ENCODE measurements at regions not wholly inside any gene's neighbourhood (a gene's known extent, or its start where the extent isn't known, plus 50 kb on each side); places are given as distances from the start of the nearest gene placed in this dataset.

DNA sequence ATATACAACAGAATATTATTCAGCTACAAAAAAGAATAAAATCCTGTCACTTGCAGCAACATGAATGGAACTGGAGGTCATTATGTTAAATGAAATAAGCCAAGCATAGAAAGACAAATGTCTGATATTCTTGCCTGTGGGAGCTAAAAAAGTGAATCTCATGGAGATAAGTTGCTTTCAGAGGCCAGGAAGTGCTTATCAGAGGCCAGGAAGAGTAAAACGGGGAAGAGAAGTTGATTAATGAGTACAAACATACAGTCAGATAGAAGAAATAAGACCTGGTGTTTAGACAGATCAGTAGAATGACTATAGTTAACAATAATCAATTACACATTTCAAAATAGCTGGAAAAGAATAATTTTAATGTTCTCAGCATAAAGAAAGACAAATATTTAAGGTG, 54.4 kb upstream of the CPHXL start:
- no peaks in the 10 kb centered on the region for H3K9me3 ChIP-seq (ENCODE audit: low read depth, low read length)
- H3K4me3 ChIP-seq (ENCODE audit: insufficient read depth, low read length): no peak overlapping the region
- DNase-seq (ENCODE audit: insufficient read length, low spot score, missing footprints): no peak
- H3K36me3 ChIP-seq (ENCODE audit: insufficient read depth, low read length): no peaks in the 10 kb centered on the region
- H3K79me2 ChIP-seq (ENCODE audit: insufficient read depth, low read length): no peaks in the 10 kb centered on the region
- H3K27me3 ChIP-seq (ENCODE audit: insufficient read depth, low read length): no peaks in the 10 kb centered on the region
- no peak overlapping the region for H3K27ac ChIP-seq (ENCODE audit: low read depth, low read length)
- no peaks in the 10 kb centered on the region for H4K20me1 ChIP-seq (ENCODE audit: insufficient read depth, low read length)
- TF ChIP-seq, protein P1, sequence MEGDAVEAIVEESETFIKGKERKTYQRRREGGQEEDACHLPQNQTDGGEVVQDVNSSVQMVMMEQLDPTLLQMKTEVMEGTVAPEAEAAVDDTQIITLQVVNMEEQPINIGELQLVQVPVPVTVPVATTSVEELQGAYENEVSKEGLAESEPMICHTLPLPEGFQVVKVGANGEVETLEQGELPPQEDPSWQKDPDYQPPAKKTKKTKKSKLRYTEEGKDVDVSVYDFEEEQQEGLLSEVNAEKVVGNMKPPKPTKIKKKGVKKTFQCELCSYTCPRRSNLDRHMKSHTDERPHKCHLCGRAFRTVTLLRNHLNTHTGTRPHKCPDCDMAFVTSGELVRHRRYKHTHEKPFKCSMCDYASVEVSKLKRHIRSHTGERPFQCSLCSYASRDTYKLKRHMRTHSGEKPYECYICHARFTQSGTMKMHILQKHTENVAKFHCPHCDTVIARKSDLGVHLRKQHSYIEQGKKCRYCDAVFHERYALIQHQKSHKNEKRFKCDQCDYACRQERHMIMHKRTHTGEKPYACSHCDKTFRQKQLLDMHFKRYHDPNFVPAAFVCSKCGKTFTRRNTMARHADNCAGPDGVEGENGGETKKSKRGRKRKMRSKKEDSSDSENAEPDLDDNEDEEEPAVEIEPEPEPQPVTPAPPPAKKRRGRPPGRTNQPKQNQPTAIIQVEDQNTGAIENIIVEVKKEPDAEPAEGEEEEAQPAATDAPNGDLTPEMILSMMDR (IDR thresholded peaks at IDR 0.05; ENCODE audit: extremely low read depth, low read depth, low read length): no peak
- no peak overlapping the region for H3K4me2 ChIP-seq (ENCODE audit: insufficient read depth, low read length)
- H3K4me1 ChIP-seq (ENCODE audit: insufficient read depth, low read length): no peaks in the 10 kb centered on the region
- no peak overlapping the region for H2AFZ ChIP-seq (ENCODE audit: low read length)

DNA sequence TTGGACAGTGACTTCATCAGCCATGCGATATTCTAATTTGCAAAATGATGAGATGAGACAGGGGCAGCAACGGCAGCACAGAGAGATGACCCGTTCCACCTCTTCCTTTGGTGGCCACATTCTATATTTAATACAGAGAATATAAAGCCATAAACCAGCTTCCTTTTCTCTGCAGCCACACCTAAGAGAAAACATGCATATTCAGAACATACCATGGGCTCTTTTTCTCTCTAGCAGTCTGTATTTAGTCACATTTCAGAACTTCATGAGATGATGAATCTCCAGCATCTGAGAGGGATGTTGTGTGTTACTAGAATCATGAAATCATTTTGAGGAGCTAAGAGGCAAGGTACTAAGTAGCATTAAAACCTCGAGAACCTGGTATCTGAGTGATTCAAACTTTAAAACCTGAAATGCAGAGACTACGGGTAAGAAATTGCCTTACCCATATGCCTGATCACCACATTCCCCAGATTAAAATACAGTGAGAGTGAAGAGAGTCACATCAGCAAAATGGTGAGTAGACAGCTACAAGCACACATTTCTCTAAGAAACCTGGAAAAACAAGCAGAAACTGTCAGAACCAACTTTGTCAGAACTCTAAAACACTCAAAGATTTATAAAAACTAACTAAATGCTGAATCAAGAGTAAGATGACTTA, 55.5 kb upstream of the CPHXL start:
- no peaks in the 10 kb centered on the region for H3K9me3 ChIP-seq (ENCODE audit: low read depth, low read length)
- H2AFZ ChIP-seq (ENCODE audit: low read length): no peak overlapping the region
- H3K79me2 ChIP-seq (ENCODE audit: insufficient read depth, low read length): no peaks in the 10 kb centered on the region
- H4K20me1 ChIP-seq (ENCODE audit: insufficient read depth, low read length): no peaks in the 10 kb centered on the region
- no peak overlapping the region for H3K27ac ChIP-seq (ENCODE audit: low read depth, low read length)
- no peaks in the 10 kb centered on the region for H3K36me3 ChIP-seq (ENCODE audit: insufficient read depth, low read length)
- no peak for DNase-seq (ENCODE audit: insufficient read length, low spot score, missing footprints)
- TF ChIP-seq, protein P1 (IDR thresholded peaks at IDR 0.05; ENCODE audit: extremely low read depth, low read depth, low read length): no peak
- H3K4me3 ChIP-seq (ENCODE audit: insufficient read depth, low read length): no peak overlapping the region
- no peak overlapping the region for H3K4me2 ChIP-seq (ENCODE audit: insufficient read depth, low read length)
- H3K4me1 ChIP-seq (ENCODE audit: insufficient read depth, low read length): no peaks in the 10 kb centered on the region
- no peaks in the 10 kb centered on the region for H3K27me3 ChIP-seq (ENCODE audit: insufficient read depth, low read length)

DNA sequence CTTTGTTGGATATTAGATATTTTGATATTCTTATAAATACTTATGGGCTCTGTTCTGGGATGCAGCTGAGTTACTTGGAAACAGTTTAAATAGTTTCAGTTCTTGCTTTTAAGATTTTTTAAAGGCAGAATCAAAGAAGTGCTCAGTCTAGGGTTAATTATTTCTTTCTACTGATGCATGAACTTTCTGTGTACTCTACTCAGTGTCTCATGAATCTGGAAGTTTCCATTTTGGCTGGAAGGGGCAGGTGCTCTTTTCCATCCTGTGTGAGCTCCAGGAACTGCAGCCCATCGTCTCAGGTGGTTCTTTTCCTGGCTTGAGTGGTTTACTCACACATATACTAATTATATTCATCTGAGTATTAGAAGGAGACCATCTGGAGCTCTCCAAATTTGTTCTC, 61.1 kb upstream of the CPHXL start:
- DNase-seq (ENCODE audit: insufficient read length, low spot score, missing footprints): no peak
- Histone ChIP-seq H2AFZ (ENCODE audit: low read length) (no peak overlapping the region), H3K27ac (ENCODE audit: low read depth, low read length) (no peak overlapping the region), H3K79me2 (ENCODE audit: insufficient read depth, low read length) (no peaks in the 10 kb centered on the region), H4K20me1 (ENCODE audit: insufficient read depth, low read length) (no peaks in the 10 kb centered on the region), H3K4me2 (ENCODE audit: insufficient read depth, low read length) (no peak overlapping the region), H3K4me1 (ENCODE audit: insufficient read depth, low read length) (no peaks in the 10 kb centered on the region), H3K27me3 (ENCODE audit: insufficient read depth, low read length) (no peaks in the 10 kb centered on the region), H3K9me3 (ENCODE audit: low read depth, low read length) (no peaks in the 10 kb centered on the region), H3K4me3 (ENCODE audit: insufficient read depth, low read length) (no peak overlapping the region), H3K36me3 (ENCODE audit: insufficient read depth, low read length) (no peaks in the 10 kb centered on the region)
- TF ChIP-seq, protein P1 (IDR thresholded peaks at IDR 0.05; ENCODE audit: extremely low read depth, low read depth, low read length): no peak

DNA sequence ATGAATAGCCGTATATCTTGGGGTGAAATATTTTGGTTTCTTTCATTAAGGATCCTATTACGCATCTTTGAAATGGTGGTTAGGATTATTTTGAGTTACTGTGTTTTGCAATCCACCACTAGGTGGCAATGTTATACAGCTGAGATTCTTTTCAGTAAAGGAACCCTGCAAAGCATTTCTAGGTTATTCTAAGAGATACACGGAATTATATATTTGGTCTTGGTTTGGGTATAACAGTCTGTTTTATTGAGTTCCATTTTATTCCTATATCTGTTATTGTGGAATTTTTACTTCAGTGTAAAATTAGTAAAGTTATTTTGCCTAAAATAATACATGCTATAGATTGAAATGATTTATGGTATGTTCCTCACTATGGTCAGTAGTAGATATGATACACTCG, 62.9 kb upstream of the CPHXL start:
- TF ChIP-seq, protein P1 (IDR thresholded peaks at IDR 0.05; ENCODE audit: extremely low read depth, low read depth, low read length): peak; percentile 81

More for the DNA sequence above, 62.9 kb upstream of the CPHXL start:
- no peaks in the 10 kb centered on the region for H3K36me3 ChIP-seq (ENCODE audit: insufficient read depth, low read length)
- no peak overlapping the region for H3K4me3 ChIP-seq (ENCODE audit: insufficient read depth, low read length)
- H2AFZ ChIP-seq (ENCODE audit: low read length): no peak overlapping the region
- no peak overlapping the region for H3K27ac ChIP-seq (ENCODE audit: low read depth, low read length)
- H3K79me2 ChIP-seq (ENCODE audit: insufficient read depth, low read length): no peaks in the 10 kb centered on the region
- H3K9me3 ChIP-seq (ENCODE audit: low read depth, low read length): no peaks in the 10 kb centered on the region
- no peaks in the 10 kb centered on the region for H3K27me3 ChIP-seq (ENCODE audit: insufficient read depth, low read length)
- H4K20me1 ChIP-seq (ENCODE audit: insufficient read depth, low read length): no peaks in the 10 kb centered on the region
- no peak overlapping the region for H3K4me2 ChIP-seq (ENCODE audit: insufficient read depth, low read length)
- DNase-seq (ENCODE audit: insufficient read length, low spot score, missing footprints): peak; percentile 73
- H3K4me1 ChIP-seq (ENCODE audit: insufficient read depth, low read length): no peaks in the 10 kb centered on the region
